ENCODE measurements at regions not wholly inside any gene's neighbourhood (a gene's known extent, or its start where the extent isn't known, plus 50 kb on each side); places are given as distances from the start of the nearest gene placed in this dataset.

- TF ChIP-seq PKNOX1 (IDR thresholded peaks at IDR 0.05) (no peak), HDGF (IDR thresholded peaks at IDR 0.05; ENCODE audit: borderline replicate concordance) (no peak), SP1 (IDR thresholded peaks at IDR 0.05) (no peak), TARDBP (IDR thresholded peaks at IDR 0.05) (no peak), FOXA1 (IDR thresholded peaks at IDR 0.05) (no peak), ELF4 (IDR thresholded peaks at IDR 0.05) (no peak), NFRKB (IDR thresholded peaks at IDR 0.05) (no peak), FOXM1 (IDR thresholded peaks at IDR 0.05; ENCODE audit: borderline replicate concordance) (no peak), SUZ12 (IDR thresholded peaks at IDR 0.05) (no peak)
These were observed 116.7 kb upstream of the LPCAT1 start for GRCh38 chr5:1640421-1640881.
